Hematopoietic multipotent progenitor cell treated with erythropoietin and hydrocortisone succinate and interleukin-3 and kit ligand, for 17 days (in vitro differentiated cells): ENCODE measurements at regions not wholly inside any gene's neighbourhood (a gene's known extent, or its start where the extent isn't known, plus 50 kb on each side); places are given as distances from the start of the nearest gene placed in this dataset.
"Not testable (repeated sequence)": the region's sequence is repeated elsewhere in the genome, so short reads cannot be mapped to it uniquely, and the experiment has no call there.

Experiments used
- DNase-seq: peaks from one replicate; pipeline ENCODE4 v3.0.0-alpha.2; 2015; ENCODE audit warnings: low spot score

GRCh38 chr13:97878431-97879375 lies 74.8 kb upstream of the IPO5 start:
- no peak for DNase-seq

GRCh38 chr13:97879646-97880310 lies 73.7 kb upstream of the IPO5 start:
- no peak for DNase-seq

GRCh38 chr13:97880311-97880675 lies 73.2 kb upstream of the IPO5 start:
- no peak for DNase-seq

- no peak for DNase-seq
Measured at GRCh38 chr13:97881556-97881955, 71.9 kb upstream of the IPO5 start.

GRCh38 chr13:97883396-97883795 lies 70.1 kb upstream of the IPO5 start:
- no peak for DNase-seq

- DNase-seq = no peak
Measured at GRCh38 chr13:97884707-97885468, 68.6 kb upstream of the IPO5 start.

GRCh38 chr13:97885641-97886040 lies 67.8 kb upstream of the IPO5 start:
- DNase-seq = no peak

GRCh38 chr13:97889803-97890202 lies 63.7 kb upstream of the IPO5 start:
- DNase-seq = no peak

GRCh38 chr13:97890573-97890972 lies 62.9 kb upstream of the IPO5 start:
- no peak for DNase-seq

- not testable (repeated sequence) for DNase-seq
Measured at GRCh38 chr13:97891964-97892363, 61.5 kb upstream of the IPO5 start.

- no peak for DNase-seq
Measured at GRCh38 chr13:97892717-97893116, 60.8 kb upstream of the IPO5 start.

GRCh38 chr13:97895383-97895782 lies 58.1 kb upstream of the IPO5 start:
- DNase-seq = no peak

- DNase-seq = no peak
Measured at GRCh38 chr13:97896446-97896845, 57.0 kb upstream of the IPO5 start.

- DNase-seq = no peak
Measured at GRCh38 chr13:97901716-97902115, 51.8 kb upstream of the IPO5 start.
